Breast epithelium (tissue), 3 donors: ENCODE measurements at regions not wholly inside any gene's neighbourhood (a gene's known extent, or its start where the extent isn't known, plus 50 kb on each side); places are given as distances from the start of the nearest gene placed in this dataset.

Experiments
- POLR2A ChIP-seq: fragments of 450-650 bp; IDR thresholded peaks from one replicate; pipeline ENCODE4 v1.6.1; 2016; ENCODE audit warnings: antibody characterized with exemption, mild to moderate bottlenecking, moderate library complexity
- POLR2AphosphoS5 ChIP-seq, 3 donors: sonication (generic); formaldehyde crosslinking; IDR thresholded peaks; one replicate each; pipeline ENCODE4 v1.6.1; 2017; ENCODE audit warnings: antibody characterized with exemption in 3 of 3
- TF ChIP-seq, protein P1 (sequence below), 3 donors: fragments of 450-650 bp; IDR thresholded peaks; one replicate each; pipeline ENCODE4 v1.5.1; 2016 to 2017; ENCODE audit warnings: antibody characterized with exemption in 3 of 3, mild to moderate bottlenecking in 3 of 3, moderate library complexity in 3 of 3

DNA sequence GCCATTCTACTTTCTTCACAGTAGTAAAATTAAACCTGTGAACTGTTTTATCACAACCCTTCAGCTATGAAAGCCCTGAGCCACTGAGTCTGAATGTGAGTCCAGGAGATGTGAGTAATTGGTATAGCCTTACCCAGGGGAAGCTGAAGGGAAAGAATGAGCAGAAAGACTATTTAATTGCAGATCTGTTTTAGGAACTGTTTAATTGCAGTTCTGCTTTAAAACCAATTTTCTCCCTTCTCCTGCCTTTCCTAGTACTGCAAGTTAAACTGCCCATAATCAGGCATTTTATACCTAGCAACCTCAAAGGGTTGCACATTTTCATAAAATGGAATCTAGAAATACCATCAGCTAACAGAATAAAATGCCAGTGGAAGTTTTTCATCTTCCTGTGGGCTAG lies 476.7 kb downstream of the OCA2 start:
- TF ChIP-seq, protein P1, sequence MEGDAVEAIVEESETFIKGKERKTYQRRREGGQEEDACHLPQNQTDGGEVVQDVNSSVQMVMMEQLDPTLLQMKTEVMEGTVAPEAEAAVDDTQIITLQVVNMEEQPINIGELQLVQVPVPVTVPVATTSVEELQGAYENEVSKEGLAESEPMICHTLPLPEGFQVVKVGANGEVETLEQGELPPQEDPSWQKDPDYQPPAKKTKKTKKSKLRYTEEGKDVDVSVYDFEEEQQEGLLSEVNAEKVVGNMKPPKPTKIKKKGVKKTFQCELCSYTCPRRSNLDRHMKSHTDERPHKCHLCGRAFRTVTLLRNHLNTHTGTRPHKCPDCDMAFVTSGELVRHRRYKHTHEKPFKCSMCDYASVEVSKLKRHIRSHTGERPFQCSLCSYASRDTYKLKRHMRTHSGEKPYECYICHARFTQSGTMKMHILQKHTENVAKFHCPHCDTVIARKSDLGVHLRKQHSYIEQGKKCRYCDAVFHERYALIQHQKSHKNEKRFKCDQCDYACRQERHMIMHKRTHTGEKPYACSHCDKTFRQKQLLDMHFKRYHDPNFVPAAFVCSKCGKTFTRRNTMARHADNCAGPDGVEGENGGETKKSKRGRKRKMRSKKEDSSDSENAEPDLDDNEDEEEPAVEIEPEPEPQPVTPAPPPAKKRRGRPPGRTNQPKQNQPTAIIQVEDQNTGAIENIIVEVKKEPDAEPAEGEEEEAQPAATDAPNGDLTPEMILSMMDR (IDR thresholded peaks at IDR 0.05) = no peak
- TF ChIP-seq POLR2A (no peak), POLR2AphosphoS5 (IDR thresholded peaks at IDR 0.05) (no peak)
